B cell (primary cell): ENCODE measurements at regions not wholly inside any gene's neighbourhood (a gene's known extent, or its start where the extent isn't known, plus 50 kb on each side); places are given as distances from the start of the nearest gene placed in this dataset.

Experiments used
- CTCF ChIP-seq: fragments of 200-600 bp; IDR thresholded peaks from one replicate; pipeline ENCODE4 v1.8.0; 2022; ENCODE audit warnings: antibody characterized with exemption, mild to moderate bottlenecking
- EZH2 ChIP-seq: IDR thresholded peaks from 2 replicates; pipeline ENCODE4 v1.6.1; 2012; ENCODE audit warnings: borderline replicate concordance, low read depth, mild to moderate bottlenecking, moderate library complexity, low read length; ENCODE audit not compliant: insufficient read depth, poor library complexity, severe bottlenecking

DNA sequence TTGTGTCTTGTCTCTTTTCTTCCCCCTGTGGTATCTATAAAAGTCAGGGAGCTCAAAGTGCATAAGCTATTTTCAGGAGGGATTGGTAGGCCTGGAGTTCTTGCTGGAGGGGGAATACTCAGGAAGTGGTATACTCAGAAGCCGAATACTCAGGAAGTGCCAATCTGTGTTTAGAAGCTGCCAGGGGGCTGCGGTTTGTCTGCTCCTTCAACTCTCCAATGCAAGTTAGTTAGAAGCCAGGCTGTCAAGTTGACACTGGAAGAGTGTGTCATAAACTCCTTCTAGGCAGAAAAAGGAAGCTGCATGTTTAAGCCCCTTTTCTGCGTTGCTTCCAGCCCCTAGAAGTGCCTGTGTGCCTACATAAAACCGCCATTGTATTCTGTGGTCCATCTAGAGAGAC is 366.5 kb downstream of the TAF11L14 start:
- TF ChIP-seq CTCF (no peak), EZH2 (no peak)
